Thoracic aorta (tissue), 2 donors: ENCODE measurements at regions not wholly inside any gene's neighbourhood (a gene's known extent, or its start where the extent isn't known, plus 50 kb on each side); places are given as distances from the start of the nearest gene placed in this dataset.

ENCODE experiments used
- ATAC-seq: fragments of 150-250 bp; one replicate; pipeline ENCODE4 v1.8.0; 2017; ENCODE audit warnings: low read depth; ENCODE audit not compliant: insufficient number of reproducible peaks, low FRiP score
- DNase-seq: peaks from one replicate; pipeline ENCODE4 v3.0.0-alpha.2; 2020; ENCODE audit warnings: low spot score
- H3K27ac ChIP-seq, 2 donors: fragments of 200-600 bp; sonication (generic); 1 replicate in 1 of 2; 2 replicates in 1 of 2; pipeline ENCODE4 v1.5.1; 2016; ENCODE audit warnings: mild to moderate bottlenecking in 2 of 2, moderate library complexity in 2 of 2
- H3K27me3 ChIP-seq: fragments of 200-600 bp; sonication (generic); replicated peaks from 2 replicates; pipeline ENCODE4 v1.6.0; 2016; ENCODE audit warnings: mild to moderate bottlenecking; ENCODE audit not compliant: insufficient read depth
- H3K36me3 ChIP-seq: fragments of 200-600 bp; sonication (generic); one replicate; pipeline ENCODE4 v1.5.1; 2016
- H3K4me1 ChIP-seq, 2 donors: fragments of 200-600 bp; sonication (generic); 1 replicate in 1 of 2; 2 replicates in 1 of 2; pipeline versions ENCODE4 v1.5.1 to v1.6.0; 2016; ENCODE audit warnings: low read depth in 2 of 2, mild to moderate bottlenecking in 1 of 2; ENCODE audit not compliant: control insufficient read depth in 1 of 2
- H3K4me3 ChIP-seq: fragments of 200-600 bp; sonication (generic); 2 replicates; pipeline ENCODE4 v1.5.1; 2016; ENCODE audit warnings: mild to moderate bottlenecking
- H3K9me3 ChIP-seq: fragments of 200-600 bp; sonication (generic); 2 replicates; pipeline ENCODE4 v1.5.1; 2016
- CTCF ChIP-seq: fragments of 200-600 bp; sonication (generic); IDR thresholded peaks from one replicate; pipeline ENCODE4 v1.5.1; 2019; ENCODE audit warnings: antibody characterized with exemption

- no peak for TF ChIP-seq CTCF
- Histone ChIP-seq H3K9me3 (no peaks in the 10 kb centered on the region), H3K27me3 (no peaks in the 10 kb centered on the region), H3K4me1 (peaks cover 3 to 19% of the 10 kb centered on the region in 2 donors), H3K36me3 (no peaks in the 10 kb centered on the region), H3K4me3 (no peak overlapping the region), H3K27ac (no peak overlapping the region)
- no peak for ATAC-seq
- no peak for DNase-seq
Measured at GRCh38 chr9:22237497-22238363, 208.9 kb upstream of the DMRTA1 start.

- ATAC-seq (no peak), DNase-seq (no peak)
- TF ChIP-seq CTCF = no peak
- H3K27ac ChIP-seq = no peak overlapping the region
- H3K27me3 ChIP-seq = no peaks in the 10 kb centered on the region
- H3K36me3 ChIP-seq = no peaks in the 10 kb centered on the region
- no peak overlapping the region for H3K4me3 ChIP-seq
- peaks cover 3 to 19% of the 10 kb centered on the region in 2 donors for H3K4me1 ChIP-seq
- H3K9me3 ChIP-seq = no peaks in the 10 kb centered on the region
Measured at GRCh38 chr9:22238809-22239684, 207.6 kb upstream of the DMRTA1 start.

GRCh38 chr9:22240619-22241018 is 206.0 kb upstream of the DMRTA1 start:
- Histone ChIP-seq H3K4me1 (peaks cover 6 to 19% of the 10 kb centered on the region in 2 donors), H3K9me3 (no peaks in the 10 kb centered on the region), H3K4me3 (no peak overlapping the region), H3K27me3 (no peaks in the 10 kb centered on the region), H3K36me3 (no peaks in the 10 kb centered on the region), H3K27ac (no peak overlapping the region)
- no peak for TF ChIP-seq CTCF
- DNase-seq = no peak
- ATAC-seq = no peak

- peaks cover 6 to 19% of the 10 kb centered on the region in 2 donors for H3K4me1 ChIP-seq
- no peaks in the 10 kb centered on the region for H3K9me3 ChIP-seq
- H3K36me3 ChIP-seq = no peaks in the 10 kb centered on the region
- no peak for TF ChIP-seq CTCF
- H3K4me3 ChIP-seq = no peak overlapping the region
- no peaks in the 10 kb centered on the region for H3K27me3 ChIP-seq
- DNase-seq (no peak), ATAC-seq (no peak)
- H3K27ac ChIP-seq = no peak overlapping the region
Measured at GRCh38 chr9:22241024-22241423, 205.6 kb upstream of the DMRTA1 start.

- Histone ChIP-seq H3K27ac (no peak overlapping the region), H3K36me3 (no peaks in the 10 kb centered on the region), H3K27me3 (no peaks in the 10 kb centered on the region), H3K4me3 (no peak overlapping the region), H3K4me1 (peaks cover 6 to 19% of the 10 kb centered on the region in 2 donors), H3K9me3 (no peaks in the 10 kb centered on the region)
- DNase-seq (no peak), ATAC-seq (no peak)
- TF ChIP-seq CTCF = no peak
Measured at GRCh38 chr9:22241611-22242010, 205.0 kb upstream of the DMRTA1 start.
